ENCODE measurements at regions not wholly inside any gene's neighbourhood (a gene's known extent, or its start where the extent isn't known, plus 50 kb on each side); places are given as distances from the start of the nearest gene placed in this dataset.

DNA sequence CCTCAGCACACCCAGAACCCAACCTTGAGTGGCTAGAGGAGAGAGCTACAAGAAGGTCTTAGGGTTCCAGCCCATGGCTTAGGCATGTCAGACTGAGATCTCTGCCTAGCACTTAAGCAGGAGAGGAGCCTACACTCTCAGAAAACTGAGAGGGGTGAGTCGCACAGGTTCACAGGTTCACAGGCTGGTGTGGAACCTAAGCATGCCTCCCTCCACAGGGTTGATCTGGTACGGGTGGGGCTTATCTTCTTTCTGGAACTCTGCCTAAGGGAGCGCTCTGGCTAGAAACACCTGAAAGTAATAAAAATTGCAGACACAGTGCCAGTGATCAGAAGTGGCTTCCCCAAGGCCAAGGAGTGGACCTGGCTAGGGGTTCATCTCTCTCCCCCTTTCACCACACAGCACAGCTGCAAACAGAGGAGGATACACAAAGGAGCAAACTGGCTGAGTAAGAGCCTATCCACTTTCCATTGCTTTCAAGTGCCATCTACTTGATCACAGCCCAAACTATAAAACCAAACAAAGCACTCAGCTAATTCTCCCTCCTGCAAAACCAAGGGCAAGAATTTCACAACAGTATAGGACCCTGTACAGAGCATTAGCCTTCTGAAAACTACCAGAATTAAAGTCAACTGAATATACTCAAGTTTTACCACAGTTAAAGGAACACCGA lies 481.9 kb upstream of the SETBP1 start:
- no peak for DNase-seq (ENCODE audit: low read depth in 2 of 2)

DNA sequence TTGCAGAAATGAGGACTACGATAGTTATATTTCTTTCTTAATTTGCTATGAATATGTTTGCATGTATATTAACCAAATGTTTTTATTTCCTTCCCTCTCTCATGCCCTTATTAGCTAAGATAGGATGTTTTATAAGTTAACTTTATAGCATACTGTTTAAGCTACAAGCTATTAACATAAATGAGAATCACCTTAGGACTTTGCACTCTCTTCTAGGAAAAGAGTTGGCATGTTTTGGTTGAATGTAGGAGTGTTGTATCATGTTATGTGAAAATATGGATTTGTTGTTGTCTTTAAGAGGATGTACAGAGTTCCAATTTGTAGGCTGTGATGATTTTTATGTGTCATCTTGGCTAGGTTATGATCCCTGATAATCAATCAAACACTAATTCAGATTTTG lies 467.4 kb upstream of the SETBP1 start:
- DNase-seq (ENCODE audit: low read depth in 2 of 2): no peak

DNA sequence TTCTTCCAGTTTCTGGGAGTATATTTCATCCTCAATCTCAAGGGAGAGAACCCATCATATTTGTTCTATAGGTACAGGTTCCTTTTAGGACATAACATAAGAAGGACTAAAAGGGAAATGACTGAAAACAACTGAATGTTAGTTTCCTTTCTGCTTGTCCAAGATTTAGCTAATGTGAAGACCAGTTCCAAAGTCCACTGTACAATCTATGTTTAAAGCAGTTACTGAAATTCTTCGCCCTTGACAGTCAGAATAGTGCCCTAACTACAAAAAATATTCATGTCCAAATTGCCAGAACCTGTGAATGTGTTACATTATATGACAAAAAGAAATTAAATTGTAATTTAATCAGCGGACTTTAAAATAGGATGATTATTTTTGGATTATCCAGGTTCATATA lies 466.3 kb upstream of the SETBP1 start:
- no peak for DNase-seq (ENCODE audit: low read depth in 2 of 2)

DNA sequence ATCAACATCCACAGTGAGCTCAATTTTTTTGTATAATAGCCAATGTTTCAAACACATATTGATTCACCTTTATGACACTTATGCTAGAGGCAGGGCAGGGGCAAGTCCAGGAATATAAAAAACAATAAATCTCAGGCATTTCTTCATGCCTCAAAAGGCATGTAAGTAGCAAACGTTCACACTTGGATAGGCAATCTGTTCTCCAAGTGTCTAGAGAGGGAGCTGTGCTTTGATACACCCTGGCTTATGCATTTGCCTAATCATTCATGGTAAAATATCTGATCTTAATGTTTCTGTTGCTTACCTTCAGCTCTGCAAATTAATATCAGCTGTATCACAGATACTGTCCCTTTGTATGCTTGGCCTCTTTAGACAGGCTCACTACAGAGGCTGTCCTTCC lies 464.5 kb upstream of the SETBP1 start:
- DNase-seq (ENCODE audit: low read depth in 2 of 2): no peak

DNA sequence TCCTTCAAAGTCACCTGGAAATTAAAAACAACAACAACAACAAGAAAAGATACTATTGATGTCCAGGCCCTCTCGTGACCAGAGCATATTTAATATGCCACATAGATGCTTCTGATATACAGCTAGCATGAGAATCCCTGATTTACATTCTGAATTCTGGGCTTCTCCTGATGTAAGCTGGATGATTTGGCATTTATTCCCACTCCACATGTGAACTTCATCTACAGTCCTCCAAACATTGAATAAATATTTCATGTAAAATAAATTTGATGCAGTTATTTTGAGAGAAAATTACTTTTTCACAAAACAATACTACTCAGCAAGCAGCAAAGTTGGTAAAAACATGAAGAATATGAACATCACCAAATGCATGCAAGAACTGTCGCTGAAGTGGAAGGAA lies 453.2 kb upstream of the SETBP1 start:
- DNase-seq (ENCODE audit: low read depth in 2 of 2): no peak

DNA sequence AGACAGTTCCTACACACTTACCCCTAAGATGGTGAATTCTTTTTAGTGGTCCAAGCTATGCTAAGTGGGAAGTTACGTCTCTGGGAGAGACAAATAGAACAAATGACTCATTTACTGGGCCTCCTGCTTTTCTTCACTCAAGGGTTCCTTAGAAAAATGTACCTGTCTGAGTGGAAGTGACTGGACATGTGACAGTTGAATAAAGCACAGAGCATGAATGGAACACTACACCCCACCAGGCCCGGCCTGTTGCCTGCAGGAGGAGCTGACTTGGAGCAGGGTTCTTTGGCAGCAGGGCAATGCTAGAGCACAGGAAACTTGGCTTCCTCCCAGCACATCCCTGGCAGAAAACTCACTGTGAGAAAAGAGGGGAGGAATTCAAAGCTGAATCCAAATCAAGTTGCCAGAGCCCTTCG lies 451.0 kb upstream of the SETBP1 start:
- DNase-seq (ENCODE audit: low read depth in 2 of 2): no peak

DNA sequence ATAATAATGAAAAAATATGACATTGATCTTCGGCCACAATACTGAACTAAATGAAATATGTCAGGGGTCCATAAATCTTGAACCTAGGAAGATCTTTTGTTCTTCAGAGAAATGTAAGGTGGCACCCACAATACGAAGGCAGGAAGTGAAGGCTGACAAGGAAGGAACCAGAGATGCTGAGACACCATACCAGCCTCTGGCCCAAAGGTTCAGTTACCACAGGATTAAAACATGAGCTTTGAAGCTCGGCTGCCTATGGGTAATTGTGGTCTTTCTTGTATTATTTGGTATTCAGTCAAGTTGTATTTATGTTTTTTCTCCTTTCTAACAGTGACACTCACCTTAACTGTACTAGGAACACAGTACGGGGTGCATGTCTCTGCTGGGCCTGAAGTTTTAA lies 448.8 kb upstream of the SETBP1 start:
- DNase-seq (ENCODE audit: low read depth in 2 of 2): no peak

DNA sequence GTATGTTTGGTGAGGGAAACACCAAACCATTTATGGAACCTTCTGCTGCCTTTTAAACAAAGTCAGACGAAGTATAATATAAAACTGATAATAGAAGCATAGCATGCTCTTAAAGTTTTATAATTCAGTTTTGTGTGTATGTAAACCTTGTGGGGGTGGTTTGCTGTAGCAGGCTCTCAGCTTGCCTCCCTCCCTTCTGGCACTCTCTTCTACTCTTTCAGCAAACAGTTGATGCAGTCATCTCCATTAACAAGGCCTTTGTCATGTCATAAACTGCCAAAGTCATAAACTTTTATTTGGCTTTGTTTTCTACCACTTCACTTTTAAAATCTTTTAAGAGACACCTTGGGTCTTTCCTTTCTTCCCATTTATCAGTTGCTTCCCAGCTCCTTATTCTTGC lies 448.2 kb upstream of the SETBP1 start:
- DNase-seq (ENCODE audit: low read depth in 2 of 2): no peak

DNA sequence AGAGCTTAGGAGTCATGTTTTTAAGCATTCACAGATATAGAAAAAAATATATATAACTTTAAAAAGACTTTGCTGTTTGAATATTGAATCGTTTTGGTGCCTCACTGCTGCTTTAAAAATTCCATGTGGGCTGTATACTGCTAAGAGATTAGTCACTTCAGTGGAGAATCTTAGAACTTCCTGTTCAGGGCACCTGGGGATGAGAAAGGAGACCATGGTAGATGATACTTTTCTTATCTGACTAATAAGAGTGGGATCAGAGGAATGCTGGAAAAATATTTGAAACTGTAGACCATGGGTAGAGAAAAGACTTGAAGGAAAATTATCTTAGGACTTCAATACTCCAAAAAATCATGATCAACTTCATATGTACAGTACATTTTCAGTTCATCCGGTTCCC lies 442.2 kb upstream of the SETBP1 start:
- DNase-seq (ENCODE audit: low read depth in 2 of 2): no peak

DNA sequence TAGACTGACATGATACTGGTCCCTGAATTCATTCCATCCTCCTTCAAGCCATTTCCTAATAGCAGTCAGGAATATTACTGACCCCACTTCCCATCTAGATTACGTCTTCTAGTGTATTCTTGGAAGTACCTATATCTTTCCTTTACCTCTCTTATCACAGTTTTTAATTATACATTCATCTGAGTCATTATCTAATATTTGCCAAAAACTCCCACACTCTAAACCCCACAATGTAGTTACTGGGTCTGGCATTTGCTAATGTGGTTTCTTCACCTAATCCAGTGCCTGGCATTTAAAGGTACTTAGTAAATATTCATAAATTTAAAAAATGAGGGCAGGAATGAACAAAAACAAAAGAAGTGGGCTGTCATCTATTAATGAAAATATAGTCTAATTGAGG lies 441.8 kb upstream of the SETBP1 start:
- no peak for DNase-seq (ENCODE audit: low read depth in 2 of 2)

DNA sequence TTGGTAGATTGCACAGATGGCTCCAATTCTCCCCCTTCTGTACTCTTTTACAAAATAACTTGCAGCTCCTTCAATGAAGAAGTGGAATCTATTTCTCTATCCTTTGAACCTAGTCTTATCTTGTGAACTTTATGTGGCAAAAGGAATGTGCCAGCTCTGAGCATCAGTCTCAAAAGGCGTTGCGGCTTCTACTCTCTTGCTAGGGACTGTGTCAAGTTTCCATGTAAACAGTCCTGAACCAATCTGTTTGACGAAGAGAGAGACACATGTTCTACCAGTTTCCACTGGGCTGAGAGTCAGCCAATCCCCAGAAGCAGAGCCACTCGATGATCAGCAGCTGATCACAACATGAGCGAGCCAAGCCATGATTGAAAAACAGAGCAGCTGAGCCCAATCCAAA lies 439.7 kb upstream of the SETBP1 start:
- DNase-seq (ENCODE audit: low read depth in 2 of 2): no peak

DNA sequence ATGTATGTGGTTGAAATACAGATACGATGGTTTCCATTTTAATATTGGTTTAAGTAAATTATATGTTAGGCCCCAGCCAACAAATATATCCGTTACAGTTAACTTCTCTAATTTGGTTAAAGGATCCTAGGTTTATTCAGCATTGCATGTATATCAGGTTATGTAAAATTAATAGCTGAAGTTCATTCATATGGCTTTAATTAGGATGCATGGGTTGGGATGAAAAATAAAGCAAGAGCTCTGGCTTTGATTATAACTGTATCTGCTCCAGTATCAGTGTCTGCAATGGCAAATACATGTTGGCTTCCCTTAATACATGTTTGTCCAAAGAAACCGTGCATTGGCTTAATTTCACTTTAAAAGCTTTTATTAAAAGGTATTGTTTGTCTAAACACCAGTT lies 435.7 kb upstream of the SETBP1 start:
- DNase-seq (ENCODE audit: low read depth in 2 of 2): no peak

DNA sequence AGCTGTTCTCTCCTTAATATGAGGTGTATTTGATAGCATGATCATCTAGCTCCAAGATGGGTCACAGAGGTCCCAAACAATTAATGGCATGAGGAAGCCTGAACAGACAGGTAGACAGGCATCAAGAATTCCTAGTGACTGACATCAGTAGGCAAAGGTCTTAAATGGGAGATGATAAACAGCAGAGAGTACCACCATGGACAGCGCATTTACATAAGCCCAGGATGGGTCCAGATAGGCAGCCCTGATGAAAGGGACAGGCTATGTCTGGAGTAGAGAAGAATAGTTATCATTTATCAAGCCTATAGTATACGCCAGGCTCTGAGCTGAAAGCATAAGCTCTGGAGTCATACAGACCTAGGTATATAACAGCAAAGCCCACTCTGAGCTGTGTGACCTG lies 434.7 kb upstream of the SETBP1 start:
- no peak for DNase-seq (ENCODE audit: low read depth in 2 of 2)

DNA sequence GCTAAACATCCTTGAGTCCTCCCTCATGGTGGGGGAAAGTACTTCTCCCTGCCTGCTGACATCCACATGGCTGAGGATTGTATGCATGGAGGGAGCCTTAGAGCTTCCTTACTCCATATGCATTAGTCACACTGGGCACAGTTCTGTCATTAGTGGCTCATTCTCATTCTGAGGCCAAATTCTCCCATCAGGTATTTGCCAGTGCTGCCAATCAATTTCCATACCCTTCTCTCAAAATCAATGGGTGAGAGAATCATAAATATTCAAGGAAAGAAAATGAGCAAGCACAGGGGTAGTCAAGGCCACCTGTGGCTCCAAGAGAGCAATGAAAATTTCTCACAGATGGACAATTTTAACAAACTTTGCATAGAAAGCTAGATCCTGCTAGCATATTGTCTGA lies 422.6 kb upstream of the SETBP1 start:
- no peak for DNase-seq (ENCODE audit: low read depth in 2 of 2)

DNA sequence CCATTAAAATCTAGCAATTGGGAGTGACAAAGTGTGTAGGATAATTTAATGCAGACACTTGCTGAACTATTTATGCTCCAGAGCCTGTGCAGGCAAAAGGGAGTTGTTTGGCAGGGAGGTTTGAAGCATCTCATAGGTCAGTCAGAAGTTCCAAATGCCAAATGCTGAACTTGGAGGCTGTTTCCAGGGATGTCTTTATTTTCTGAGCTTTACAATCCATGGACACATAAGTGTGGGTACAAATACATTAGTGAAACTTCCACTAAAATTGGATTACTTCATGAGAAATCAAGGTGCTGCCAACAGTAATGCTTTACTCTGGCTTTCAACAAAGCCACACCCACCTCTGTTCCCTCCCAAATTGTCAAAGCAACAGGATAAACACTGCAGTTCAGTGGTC lies 422.1 kb upstream of the SETBP1 start:
- no peak for DNase-seq (ENCODE audit: low read depth in 2 of 2)

DNA sequence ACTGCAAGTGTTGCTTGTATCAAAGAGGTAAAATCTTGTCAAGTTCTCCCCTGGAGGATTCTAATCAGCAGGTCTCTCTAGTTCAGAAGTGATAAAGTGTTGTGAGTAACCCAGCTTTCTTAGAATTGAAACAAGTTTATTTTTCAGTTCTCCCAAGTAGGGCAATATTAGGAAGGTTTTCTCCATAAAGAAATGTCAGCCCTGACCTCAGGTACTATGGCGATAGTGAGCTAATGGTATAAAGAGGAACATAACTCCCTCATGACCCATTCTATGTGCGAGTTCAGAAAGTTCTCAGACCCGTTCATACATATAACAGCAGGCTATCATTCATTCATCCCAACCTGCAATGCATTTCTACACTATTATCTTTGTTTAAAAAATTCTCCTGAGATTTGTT lies 421.1 kb upstream of the SETBP1 start:
- no peak for DNase-seq (ENCODE audit: low read depth in 2 of 2)

DNA sequence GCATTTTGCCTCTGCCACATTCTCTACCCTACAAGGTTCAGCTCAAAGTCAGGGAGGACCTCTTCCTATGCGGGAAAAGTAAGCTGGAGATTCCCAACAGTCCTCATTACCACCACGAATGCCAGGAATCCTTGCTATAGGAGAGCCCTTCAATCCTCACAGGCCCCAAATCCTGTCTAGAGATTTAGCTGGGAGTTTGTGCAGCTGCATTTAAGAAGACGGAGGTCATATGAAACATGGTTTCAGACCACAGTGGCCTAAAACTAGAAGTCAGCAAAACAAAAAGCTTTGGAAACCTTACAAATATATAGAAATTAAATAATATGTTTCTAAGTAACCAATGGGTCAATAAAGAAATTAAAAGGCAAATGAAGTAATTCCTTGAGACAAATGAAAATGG lies 415.3 kb upstream of the SETBP1 start:
- DNase-seq (ENCODE audit: low read depth in 2 of 2): no peak

DNA sequence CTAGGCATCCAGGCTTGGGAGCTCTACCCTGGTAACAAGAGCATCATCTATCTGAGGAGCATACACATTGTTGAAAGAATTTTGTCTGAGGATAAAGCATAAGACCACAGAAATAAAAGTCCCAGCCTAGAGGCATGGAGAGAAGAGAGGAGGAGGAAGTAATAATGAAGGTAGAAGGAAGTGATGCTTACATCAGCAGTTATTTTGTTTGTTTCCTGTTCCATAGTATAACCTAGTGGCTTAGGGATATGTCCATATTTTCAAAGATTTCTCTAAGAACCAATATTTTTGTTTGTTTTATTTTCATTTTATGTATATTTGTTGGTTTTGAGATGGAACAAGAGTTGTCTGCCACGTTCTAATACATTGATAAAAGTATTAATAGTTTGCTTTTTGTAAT lies 407.4 kb upstream of the SETBP1 start:
- no peak for DNase-seq (ENCODE audit: low read depth in 2 of 2)

DNA sequence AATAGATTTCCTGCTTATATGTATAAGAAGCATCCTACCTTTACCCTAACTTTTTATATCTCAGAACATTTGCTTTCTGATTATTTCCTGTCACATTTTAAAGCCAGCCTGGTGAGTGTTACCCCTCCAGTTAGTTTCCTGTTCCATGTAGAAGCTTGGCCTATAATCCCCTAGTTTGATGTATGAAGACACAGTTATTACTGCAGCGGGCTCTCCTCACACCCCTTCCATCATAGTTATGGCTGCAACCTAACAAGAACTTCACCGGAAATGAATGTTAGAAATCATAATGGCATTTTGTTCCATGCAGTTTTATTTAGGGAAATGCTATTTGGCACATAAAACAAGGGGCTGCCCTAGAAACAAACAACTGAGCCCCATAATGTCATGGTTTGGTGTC lies 400.2 kb upstream of the SETBP1 start:
- no peak for DNase-seq (ENCODE audit: low read depth in 2 of 2)

DNA sequence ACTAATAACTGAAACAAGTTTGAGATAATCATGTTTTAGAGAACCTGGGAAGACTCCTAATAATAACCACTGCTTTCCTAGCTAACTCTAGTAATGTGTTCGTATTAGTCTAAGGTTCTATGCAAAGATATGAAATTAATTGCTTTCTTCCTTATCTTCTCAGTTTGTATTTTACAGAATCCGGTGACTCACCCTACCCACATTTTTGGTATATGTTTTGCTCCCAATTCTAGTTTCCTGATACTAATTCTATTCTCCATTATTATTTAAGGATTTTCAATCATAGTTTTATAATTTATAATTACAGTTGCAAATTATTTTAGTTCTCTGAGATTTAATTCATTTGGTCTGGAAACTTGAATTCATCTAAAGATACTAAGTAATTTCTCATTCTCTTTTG lies 394.6 kb upstream of the SETBP1 start:
- DNase-seq (ENCODE audit: low read depth in 2 of 2): no peak

DNA sequence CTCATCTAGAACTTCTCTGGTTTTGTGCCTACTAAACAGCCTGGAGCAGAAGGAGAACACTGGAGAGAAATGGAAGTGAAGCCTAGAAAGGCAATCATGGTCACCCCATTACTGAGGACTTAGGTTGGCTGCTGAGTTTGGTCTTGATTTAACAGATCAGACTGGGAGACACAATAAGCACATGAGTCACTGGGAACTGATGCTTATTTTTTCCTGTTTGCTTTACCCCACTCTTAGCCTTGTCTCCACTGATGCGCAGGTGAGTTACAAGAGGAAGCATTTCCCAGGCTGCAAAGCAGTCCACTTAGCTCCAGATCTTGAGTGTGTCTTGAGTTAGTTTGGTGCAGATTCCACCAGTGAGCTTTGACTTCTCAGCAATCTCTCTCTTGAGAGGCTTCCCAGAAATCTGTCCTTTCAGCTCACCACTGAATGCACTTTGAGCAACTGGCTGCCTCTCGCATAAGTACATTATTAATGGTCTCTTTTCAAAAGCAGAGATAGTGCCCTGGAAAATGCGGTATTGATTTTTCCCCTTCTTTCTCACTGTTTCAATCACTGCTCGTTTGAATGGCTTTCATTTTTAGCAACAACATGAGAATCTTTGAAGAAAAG lies 390.2 kb upstream of the SETBP1 start:
- DNase-seq (ENCODE audit: low read depth in 2 of 2): no peak

DNA sequence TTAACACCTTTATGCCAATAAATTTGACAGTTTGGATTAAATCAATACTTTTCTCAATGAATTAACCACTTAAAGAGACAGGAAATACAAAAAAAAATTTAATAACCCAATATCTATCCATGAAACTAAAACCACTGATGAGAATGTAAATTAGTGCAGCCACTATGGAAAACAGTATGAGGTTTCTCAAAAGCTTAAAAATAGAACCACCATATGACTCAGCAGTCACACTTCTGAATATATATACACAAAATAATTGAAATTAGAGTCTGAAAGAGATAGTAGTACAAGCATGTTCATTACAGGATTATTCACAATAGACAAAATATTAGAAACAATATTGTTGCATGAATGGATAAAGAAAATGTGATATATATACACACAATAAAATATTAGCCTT lies 382.1 kb upstream of the SETBP1 start:
- no peak for DNase-seq (ENCODE audit: low read depth in 2 of 2)

DNA sequence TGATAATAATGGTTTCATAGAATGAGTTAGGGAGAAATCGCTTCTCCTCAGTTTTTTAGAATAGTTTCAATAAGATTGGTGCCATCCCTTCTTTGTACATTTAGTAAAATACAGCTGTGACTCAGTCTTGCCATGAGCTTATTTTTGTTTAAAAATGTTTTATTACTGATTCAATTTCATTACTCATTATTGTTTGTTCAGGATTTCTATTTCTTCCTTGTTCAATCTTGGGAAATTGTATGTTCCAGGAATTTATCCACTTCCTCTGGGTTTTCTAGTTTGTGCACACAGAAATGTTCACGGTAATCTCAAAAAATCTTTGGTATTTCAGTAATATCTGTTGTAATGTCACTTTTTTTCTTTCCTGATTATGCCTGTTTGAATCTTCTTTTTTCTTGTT lies 371.5 kb upstream of the SETBP1 start:
- DNase-seq (ENCODE audit: low read depth in 2 of 2): no peak
